NB4 (cell line): ENCODE measurements at regions not wholly inside any gene's neighbourhood (a gene's known extent, or its start where the extent isn't known, plus 50 kb on each side); places are given as distances from the start of the nearest gene placed in this dataset.

Experiments used
- MYC ChIP-seq: IDR thresholded peaks from 2 replicates; pipeline ENCODE4 v1.6.1; 2011; ENCODE audit warnings: low read depth, low read length
- POLR2A ChIP-seq: IDR thresholded peaks from 2 replicates; pipeline ENCODE4 v1.6.1; 2011; ENCODE audit warnings: mild to moderate bottlenecking; ENCODE audit not compliant: insufficient read length; ENCODE audit errors: extremely low read depth
- TF ChIP-seq, protein P1 (sequence below): IDR thresholded peaks from one replicate; pipeline ENCODE4 v1.5.1; 2012; ENCODE audit warnings: low read depth, low read length

DNA sequence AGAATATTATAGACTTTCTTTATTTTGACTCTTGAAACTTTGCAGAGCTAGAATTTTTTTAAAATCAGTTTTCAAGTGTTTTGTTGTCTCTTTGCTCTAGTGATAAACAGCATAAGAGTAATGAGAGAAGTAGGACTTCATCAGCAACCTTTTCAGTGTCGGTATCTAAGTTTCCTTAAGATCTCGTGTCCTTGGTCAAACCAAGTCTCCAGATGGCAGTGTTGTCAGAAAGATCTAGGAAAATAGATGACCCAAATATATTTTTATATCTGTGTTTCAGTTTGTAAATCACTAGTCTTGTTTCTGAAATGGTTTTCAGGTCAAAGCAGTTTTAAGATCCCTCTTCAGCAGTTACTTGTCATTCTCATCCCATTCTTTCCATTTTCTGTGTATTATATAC lies 438.3 kb downstream of the RAPGEF2 start:
- no peak for TF ChIP-seq MYC
- TF ChIP-seq, protein P1, sequence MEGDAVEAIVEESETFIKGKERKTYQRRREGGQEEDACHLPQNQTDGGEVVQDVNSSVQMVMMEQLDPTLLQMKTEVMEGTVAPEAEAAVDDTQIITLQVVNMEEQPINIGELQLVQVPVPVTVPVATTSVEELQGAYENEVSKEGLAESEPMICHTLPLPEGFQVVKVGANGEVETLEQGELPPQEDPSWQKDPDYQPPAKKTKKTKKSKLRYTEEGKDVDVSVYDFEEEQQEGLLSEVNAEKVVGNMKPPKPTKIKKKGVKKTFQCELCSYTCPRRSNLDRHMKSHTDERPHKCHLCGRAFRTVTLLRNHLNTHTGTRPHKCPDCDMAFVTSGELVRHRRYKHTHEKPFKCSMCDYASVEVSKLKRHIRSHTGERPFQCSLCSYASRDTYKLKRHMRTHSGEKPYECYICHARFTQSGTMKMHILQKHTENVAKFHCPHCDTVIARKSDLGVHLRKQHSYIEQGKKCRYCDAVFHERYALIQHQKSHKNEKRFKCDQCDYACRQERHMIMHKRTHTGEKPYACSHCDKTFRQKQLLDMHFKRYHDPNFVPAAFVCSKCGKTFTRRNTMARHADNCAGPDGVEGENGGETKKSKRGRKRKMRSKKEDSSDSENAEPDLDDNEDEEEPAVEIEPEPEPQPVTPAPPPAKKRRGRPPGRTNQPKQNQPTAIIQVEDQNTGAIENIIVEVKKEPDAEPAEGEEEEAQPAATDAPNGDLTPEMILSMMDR, result no peak
- no peak for TF ChIP-seq POLR2A
